ENCODE measurements at regions not wholly inside any gene's neighbourhood (a gene's known extent, or its start where the extent isn't known, plus 50 kb on each side); places are given as distances from the start of the nearest gene placed in this dataset.

DNA sequence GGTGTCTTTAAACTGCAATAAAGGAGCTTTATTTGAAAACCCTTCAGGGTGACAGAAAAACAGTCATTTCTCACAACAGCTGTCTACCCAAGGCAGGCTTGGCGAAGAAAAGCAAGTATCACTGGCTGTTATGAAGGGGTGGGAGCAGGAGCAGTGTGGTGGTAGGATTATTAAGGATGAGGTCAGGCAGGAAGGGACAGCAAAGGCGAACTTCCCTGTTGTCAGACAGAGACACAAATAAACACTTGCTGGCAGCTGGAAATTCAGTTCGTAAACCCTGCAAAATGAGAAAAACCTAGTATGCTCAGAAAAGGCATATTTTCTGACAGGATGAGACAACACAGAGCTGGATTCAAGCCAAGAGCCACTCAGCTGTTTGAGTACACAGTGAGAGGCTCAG lies 416.3 kb upstream of the CDH5 start:
- H3K4me2 ChIP-seq (ENCODE audit: insufficient read depth in 1 of 2, low read depth in 2 of 2, low read length in 2 of 2): no peak overlapping the region
- no peaks in the 10 kb centered on the region for H3K23me2 ChIP-seq (ENCODE audit: low read depth, low read length)
- no peak overlapping the region for H2BK5ac ChIP-seq (ENCODE audit: low read depth, low read length)
- H3K27ac ChIP-seq (ENCODE audit: low read depth, low read length): no peak overlapping the region
- H3K79me1 ChIP-seq (ENCODE audit: low read depth, low read length): no peaks in the 10 kb centered on the region
- no peak overlapping the region for H4K8ac ChIP-seq (ENCODE audit: extremely low read depth, insufficient read depth, low read length)
- no peaks in the 10 kb centered on the region for H4K20me1 ChIP-seq (replicated peaks in 1 of 2; ENCODE audit: control insufficient read depth in 1 of 2, insufficient read depth in 2 of 2, low read length in 2 of 2)
- no peak overlapping the region for H3K4ac ChIP-seq (replicated peaks; ENCODE audit: insufficient read length, low read depth, low read length)
- no peak overlapping the region for H2BK12ac ChIP-seq (ENCODE audit: low read depth, low read length)
- no peak overlapping the region for H2BK20ac ChIP-seq (ENCODE audit: low read length)
- no peak overlapping the region for H4K91ac ChIP-seq (replicated peaks; ENCODE audit: insufficient read length, low read length)
- H3K9ac ChIP-seq (replicated peaks in 1 of 4; ENCODE audit: extremely low read depth in 1 of 4, low read depth in 3 of 4, low read length in 3 of 4): no peak overlapping the region
- no peak overlapping the region for H3K18ac ChIP-seq (ENCODE audit: extremely low read depth, low read length)
- no peaks in the 10 kb centered on the region for H3K79me2 ChIP-seq (ENCODE audit: control insufficient read depth in 1 of 2, insufficient read depth in 2 of 2, low read length in 2 of 2)
- H2BK120ac ChIP-seq (replicated peaks; ENCODE audit: low read depth, low read length): no peak overlapping the region
- no peak overlapping the region for H4K5ac ChIP-seq (ENCODE audit: insufficient read length, low read depth, low read length)
- H3K14ac ChIP-seq (ENCODE audit: insufficient read length): no peak overlapping the region
- no peaks in the 10 kb centered on the region for H3K36me3 ChIP-seq (ENCODE audit: control insufficient read depth in 2 of 4, insufficient read depth in 4 of 4, low read length in 3 of 4)
- no peak overlapping the region for H2AFZ ChIP-seq (ENCODE audit: low read length)
- no peaks in the 10 kb centered on the region for H3K27me3 ChIP-seq (replicated peaks in 1 of 4; ENCODE audit: control insufficient read depth in 3 of 4, extremely low read depth in 1 of 4, insufficient read depth in 3 of 4, low read length in 3 of 4)
- no peak for FAIRE-seq
- H3K4me3 ChIP-seq (ENCODE audit: extremely low read depth in 1 of 4, insufficient read depth in 2 of 4, low read depth in 3 of 4, low read length in 4 of 4): no peak overlapping the region
- ChIA-PET POLR2A (ENCODE audit: partially characterized antibody) (interaction anchor here (1.4 kb wide), 1 partner anchor 33 kb away, joined by 3 read pairs; no protein-coding TSS in a partner anchor), CTCF (ENCODE audit: partially characterized antibody) (interaction anchor here (1.3 to 1.7 kb wide), 2 partner anchors 9 to 33 kb away, joined by 3 to 4 read pairs; no protein-coding TSS in a partner anchor)
- H3K4me1 ChIP-seq (replicated peaks in 1 of 4; ENCODE audit: control insufficient read depth in 3 of 4, insufficient read depth in 4 of 4, low read length in 3 of 4): no peaks in the 10 kb centered on the region
- 91% methylated on average over 3 of the region's 3 CpGs; no CpG with 5 or more reads in 1 of the 2 experiments for WGBS, 2 experiments (ENCODE audit: extremely low coverage in 1 of 2, insufficient coverage in 1 of 2, insufficient read length in 1 of 2, insufficient replicate concordance in 2 of 2, low coverage in 1 of 2, low lambda C conversion rate in 2 of 2, missing lambda C conversion rate in 1 of 2)
- no peak overlapping the region for H2BK15ac ChIP-seq (ENCODE audit: low read length)
- H3K23ac ChIP-seq (ENCODE audit: insufficient read length): no peak overlapping the region
- DNase-seq (ENCODE audit: low read depth in 1 of 2, low spot score in 2 of 2): no peak
- no peak overlapping the region for H3K56ac ChIP-seq (replicated peaks; ENCODE audit: insufficient read length, low read depth, low read length)
- H2AK5ac ChIP-seq (ENCODE audit: low read depth, low read length): no peak overlapping the region
- no peaks in the 10 kb centered on the region for H3K9me3 ChIP-seq (ENCODE audit: insufficient read depth in 2 of 2, low read depth in 1 of 2, low read length in 1 of 2)
- TF ChIP-seq SIX5 (IDR thresholded peaks at IDR 0.05; ENCODE audit: low read depth, low read length): no peak
- no peak for TF ChIP-seq CHD1 (IDR thresholded peaks at IDR 0.05; ENCODE audit: low read depth, low read length)
- TF ChIP-seq EP300 (IDR thresholded peaks at IDR 0.05; ENCODE audit: borderline replicate concordance in 1 of 2, low read depth in 2 of 2, low read length in 2 of 2): no peak
- no peak for TF ChIP-seq POLR2AphosphoS5 (IDR thresholded peaks at IDR 0.05; ENCODE audit: low read depth, low read length)
- no peak for TF ChIP-seq CHD2 (IDR thresholded peaks at IDR 0.05; ENCODE audit: low read length)
- TF ChIP-seq, protein P1, sequence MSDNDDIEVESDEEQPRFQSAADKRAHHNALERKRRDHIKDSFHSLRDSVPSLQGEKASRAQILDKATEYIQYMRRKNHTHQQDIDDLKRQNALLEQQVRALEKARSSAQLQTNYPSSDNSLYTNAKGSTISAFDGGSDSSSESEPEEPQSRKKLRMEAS (IDR thresholded peaks at IDR 0.05): no peak
- TF ChIP-seq YY1 (IDR thresholded peaks at IDR 0.05; ENCODE audit: low read depth, low read length): no peak
- no peak for TF ChIP-seq CTCF (IDR thresholded peaks at IDR 0.05; ENCODE audit: control extremely low read depth in 1 of 3, insufficient read depth in 1 of 3, low read depth in 1 of 3, low read length in 3 of 3)
- TF ChIP-seq EGR1 (IDR thresholded peaks at IDR 0.05; ENCODE audit: borderline replicate concordance, low read depth, low read length): no peak
- TF ChIP-seq CREB1 (IDR thresholded peaks at IDR 0.05): no peak
- no peak for TF ChIP-seq NRF1 (IDR thresholded peaks at IDR 0.05; ENCODE audit: low read depth, low read length)
- TF ChIP-seq MAFK (IDR thresholded peaks at IDR 0.05; ENCODE audit: low read depth, low read length): no peak
- TF ChIP-seq GABPA (IDR thresholded peaks at IDR 0.05; ENCODE audit: borderline replicate concordance, insufficient read depth, low read length): no peak

Data from H1 (cell line).